HUDEP-2 (cell line): ENCODE measurements at regions not wholly inside any gene's neighbourhood (a gene's known extent, or its start where the extent isn't known, plus 50 kb on each side); places are given as distances from the start of the nearest gene placed in this dataset.
"Not testable (repeated sequence)": the region's sequence is repeated elsewhere in the genome, so short reads cannot be mapped to it uniquely, and the experiment has no call there.

Experiments
- DNase-seq, 76 experiments: peaks; one replicate each; lab custom pipeline; 2025; ENCODE audit not compliant: unreplicated experiment in 76 of 76; lab: John Stamatoyannopoulos, UW

GRCh38 chr3:104901396-104901795 lies 465.3 kb upstream of the ALCAM start:
- DNase-seq = no peak

- no peak for DNase-seq
These were observed 463.6 kb upstream of the ALCAM start for GRCh38 chr3:104903064-104903463.

- DNase-seq = no peak
These were observed 460.6 kb upstream of the ALCAM start for GRCh38 chr3:104906001-104906639.

- DNase-seq = no peak
These were observed 459.2 kb upstream of the ALCAM start for GRCh38 chr3:104907507-104907906.

- DNase-seq = no peak
These were observed 457.9 kb upstream of the ALCAM start for GRCh38 chr3:104908761-104909160.

- DNase-seq = no peak
These were observed 457.5 kb upstream of the ALCAM start for GRCh38 chr3:104909198-104909597.

GRCh38 chr3:104909721-104910120 lies 457.0 kb upstream of the ALCAM start:
- no peak for DNase-seq

- DNase-seq = no peak
These were observed 455.3 kb upstream of the ALCAM start for GRCh38 chr3:104911376-104911775.

- no peak for DNase-seq
These were observed 449.7 kb upstream of the ALCAM start for GRCh38 chr3:104916971-104917370.

GRCh38 chr3:104920512-104920911 lies 446.2 kb upstream of the ALCAM start:
- DNase-seq = no peak

GRCh38 chr3:104933972-104934371 lies 432.7 kb upstream of the ALCAM start:
- DNase-seq = no peak

GRCh38 chr3:104935613-104936012 lies 431.1 kb upstream of the ALCAM start:
- no peak for DNase-seq

- DNase-seq = no peak
These were observed 427.5 kb upstream of the ALCAM start for GRCh38 chr3:104939196-104939595.

- DNase-seq = no peak
These were observed 424.9 kb upstream of the ALCAM start for GRCh38 chr3:104941785-104942184.

- no peak for DNase-seq
These were observed 422.7 kb upstream of the ALCAM start for GRCh38 chr3:104943974-104944373.

GRCh38 chr3:104947943-104948342 lies 418.8 kb upstream of the ALCAM start:
- DNase-seq = no peak

- not testable (repeated sequence) for DNase-seq
These were observed 416.9 kb upstream of the ALCAM start for GRCh38 chr3:104949810-104950209.

- no peak for DNase-seq
These were observed 415.3 kb upstream of the ALCAM start for GRCh38 chr3:104951426-104951825.

GRCh38 chr3:104952146-104952972 lies 414.4 kb upstream of the ALCAM start:
- no peak for DNase-seq

GRCh38 chr3:104956620-104957345 lies 409.9 kb upstream of the ALCAM start:
- no peak for DNase-seq

GRCh38 chr3:104960579-104960978 lies 406.1 kb upstream of the ALCAM start:
- no peak for DNase-seq

- DNase-seq = no peak
These were observed 404.9 kb upstream of the ALCAM start for GRCh38 chr3:104961851-104962250.
